Erythroblast (primary cell): ENCODE measurements at regions not wholly inside any gene's neighbourhood (a gene's known extent, or its start where the extent isn't known, plus 50 kb on each side); places are given as distances from the start of the nearest gene placed in this dataset.

Experiments used
- GATA1 ChIP-seq: IDR thresholded peaks from 2 replicates; pipeline ENCODE4 v1.6.1; 2011; ENCODE audit warnings: low read depth, mild to moderate bottlenecking, control low read depth, low read length, moderate library complexity
- POLR2A ChIP-seq: IDR thresholded peaks from 2 replicates; pipeline ENCODE4 v1.6.1; 2011; ENCODE audit warnings: mild to moderate bottlenecking, low read length

DNA sequence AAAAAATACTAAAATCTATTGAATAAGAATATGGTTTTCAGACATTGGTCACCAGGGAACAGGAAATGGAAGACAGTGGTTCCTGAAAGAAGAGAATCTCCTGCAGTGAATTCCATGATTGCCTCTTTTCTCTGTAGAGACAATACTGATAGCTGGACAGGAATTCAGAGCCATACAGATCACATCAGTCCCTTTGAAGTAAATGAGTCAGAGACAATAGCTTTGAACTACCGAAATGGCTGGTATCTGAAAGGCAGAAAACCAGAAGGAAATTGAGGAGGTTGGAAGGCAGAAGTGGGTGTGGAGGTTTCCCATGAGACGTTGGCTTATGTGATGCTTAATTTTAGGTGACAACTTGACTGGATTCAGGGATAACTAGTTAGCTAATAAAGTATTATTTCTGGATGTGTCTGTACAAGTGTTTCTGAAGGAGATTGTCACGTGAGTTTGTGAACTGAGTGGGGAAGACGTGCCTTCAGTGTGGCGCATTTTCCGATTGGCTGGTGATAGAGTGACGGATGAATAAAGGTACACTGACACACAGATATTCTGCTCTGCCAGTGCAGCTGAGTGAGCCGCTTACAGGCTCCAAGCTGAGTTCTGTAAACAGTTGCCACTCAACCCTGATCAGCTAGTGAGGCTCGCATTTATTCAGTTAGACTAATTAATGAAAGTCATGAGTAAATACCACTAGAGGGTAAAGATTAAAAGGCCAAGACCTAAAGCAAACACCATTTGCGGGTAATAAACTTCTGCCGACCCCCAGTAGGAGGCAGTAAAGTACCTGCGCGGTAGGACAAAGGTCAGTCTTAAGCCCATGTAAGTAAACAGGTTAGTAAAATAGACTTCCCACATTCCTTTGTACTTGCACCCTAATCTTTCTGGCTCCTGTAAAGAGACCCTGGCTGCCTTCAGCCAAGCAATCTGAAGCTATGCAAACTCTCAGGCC is 1298.6 kb downstream of the SI start:
- TF ChIP-seq POLR2A (no peak), GATA1 (no peak)
